Muscle of leg (tissue), 3 donors: ENCODE measurements at regions not wholly inside any gene's neighbourhood (a gene's known extent, or its start where the extent isn't known, plus 50 kb on each side); places are given as distances from the start of the nearest gene placed in this dataset.

Experiments used
- DNase-seq: peaks from one replicate; pipeline ENCODE4 v3.0.0; 2013
- H3K27ac ChIP-seq: one replicate; pipeline ENCODE4 v1.5.1; 2013; ENCODE audit warnings: mild to moderate bottlenecking, low read length, control low read depth
- H3K27me3 ChIP-seq: one replicate; pipeline ENCODE4 v1.6.1; 2013; ENCODE audit warnings: low read length; ENCODE audit not compliant: control insufficient read depth, insufficient read depth
- H3K36me3 ChIP-seq: one replicate; pipeline ENCODE4 v1.6.1; 2013; ENCODE audit warnings: low read length; ENCODE audit not compliant: control insufficient read depth, insufficient read depth
- H3K4me1 ChIP-seq: one replicate; pipeline ENCODE4 v1.6.1; 2013; ENCODE audit warnings: low read length; ENCODE audit not compliant: control insufficient read depth, insufficient read depth
- H3K4me3 ChIP-seq: one replicate; pipeline ENCODE4 v1.5.1; 2013; ENCODE audit warnings: low read length, control low read depth
- H3K9me3 ChIP-seq: replicated peaks from 2 replicates; pipeline ENCODE4 v1.6.1; 2013; ENCODE audit warnings: low read depth, low read length; ENCODE audit not compliant: control insufficient read depth
- WGBS: methylation state at CpG from one replicate; pipeline ENCODE4 v1.1.5; 2013; ENCODE audit warnings: missing lambda C conversion rate; ENCODE audit not compliant: insufficient coverage; 5-methylcytosine and 5-hydroxymethylcytosine counted together

DNA sequence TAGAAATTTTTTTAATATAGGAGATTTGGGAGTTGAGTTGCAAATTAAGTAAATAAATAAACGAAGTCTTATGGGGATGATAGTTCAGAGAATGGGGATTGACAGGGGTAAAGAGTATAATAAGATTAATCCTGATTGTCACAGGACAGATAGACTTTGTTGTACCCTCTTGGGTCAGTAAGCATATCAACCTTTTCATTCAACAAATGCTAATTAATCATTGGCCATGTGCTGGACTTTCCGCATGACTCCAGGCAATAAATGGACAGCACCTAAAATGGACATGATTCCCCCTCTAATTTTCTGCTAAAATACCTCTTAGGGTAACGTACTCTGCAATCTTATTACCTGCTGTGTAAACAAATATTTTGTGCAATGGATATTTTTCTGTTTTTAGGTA is 1331.1 kb upstream of the ADGRL3 start:
- H3K4me3 ChIP-seq, result no peak overlapping the region
- WGBS, result 100% methylated on average over 1 of the region's 3 CpGs

GRCh38 chr4:59869559-59869958 is 1330.6 kb upstream of the ADGRL3 start:
- H3K4me1 ChIP-seq, result no peaks in the 10 kb centered on the region
- DNase-seq, result no peak
- no peaks in the 10 kb centered on the region for H3K9me3 ChIP-seq
- no CpG with 5 or more reads among the region's 3 CpGs for WGBS
- H3K27me3 ChIP-seq, result no peaks in the 10 kb centered on the region
- no peaks in the 10 kb centered on the region for H3K36me3 ChIP-seq
- H3K4me3 ChIP-seq, result no peak overlapping the region
- no peak overlapping the region for H3K27ac ChIP-seq

More for the DNA sequence above, 1331.1 kb upstream of the ADGRL3 start:
- Histone ChIP-seq H3K4me1 (no peaks in the 10 kb centered on the region), H3K36me3 (no peaks in the 10 kb centered on the region), H3K27ac (no peak overlapping the region), H3K27me3 (no peaks in the 10 kb centered on the region), H3K9me3 (no peaks in the 10 kb centered on the region)
- no peak for DNase-seq

DNA sequence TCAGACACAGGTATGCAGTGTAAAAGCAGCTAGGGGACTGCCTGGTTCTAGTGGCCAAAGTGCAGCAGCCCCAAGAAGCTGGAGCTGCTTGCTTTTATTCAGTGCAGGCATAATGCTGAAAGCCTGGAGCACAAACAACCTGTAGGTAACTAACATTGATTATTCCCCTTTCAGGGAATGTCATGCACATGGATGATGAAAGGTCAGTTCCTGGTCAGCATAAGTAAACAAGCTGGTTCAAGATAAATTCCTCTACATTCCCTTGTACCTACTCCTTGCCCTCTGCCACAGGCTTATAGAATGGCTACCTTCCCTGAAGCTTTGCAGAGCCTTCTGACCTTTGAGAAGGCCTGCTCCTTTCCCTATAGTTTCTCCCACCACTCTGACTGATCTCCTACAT is 1318.5 kb upstream of the ADGRL3 start:
- DNase-seq, result no peak
- Histone ChIP-seq H3K36me3 (no peaks in the 10 kb centered on the region), H3K9me3 (no peaks in the 10 kb centered on the region), H3K27ac (no peak overlapping the region), H3K4me3 (no peak overlapping the region), H3K27me3 (no peaks in the 10 kb centered on the region), H3K4me1 (no peaks in the 10 kb centered on the region)

DNA sequence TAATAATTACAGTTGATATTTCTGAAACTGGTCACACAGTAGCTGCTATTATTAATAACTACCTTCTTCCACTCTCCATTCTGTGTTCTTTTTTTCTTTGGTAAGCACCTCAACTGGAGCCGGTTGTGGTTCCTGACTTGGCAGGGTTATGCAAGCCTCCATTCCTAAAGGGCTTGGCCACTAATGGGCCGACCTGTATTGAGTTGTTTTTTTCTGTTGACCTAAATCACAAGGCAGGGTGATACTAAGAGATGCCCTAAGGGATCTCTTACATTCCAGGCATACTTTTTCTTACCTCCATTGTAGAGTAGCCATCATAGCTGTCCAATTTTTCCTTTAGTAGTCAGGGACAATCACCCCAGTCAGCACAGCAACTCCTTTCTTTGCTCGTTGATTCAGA is 1295.8 kb upstream of the ADGRL3 start:
- no CpG with 5 or more reads among the region's 3 CpGs for WGBS
- no peak overlapping the region for H3K4me3 ChIP-seq

GRCh38 chr4:59920416-59920815 is 1279.7 kb upstream of the ADGRL3 start:
- H3K4me1 ChIP-seq, result no peaks in the 10 kb centered on the region
- no peak overlapping the region for H3K27ac ChIP-seq
- no peak overlapping the region for H3K4me3 ChIP-seq
- H3K27me3 ChIP-seq, result no peaks in the 10 kb centered on the region
- DNase-seq, result peak; percentile 13
- no CpG with 5 or more reads among the region's 3 CpGs for WGBS
- H3K36me3 ChIP-seq, result no peaks in the 10 kb centered on the region
- no peaks in the 10 kb centered on the region for H3K9me3 ChIP-seq

More for the DNA sequence above, 1295.8 kb upstream of the ADGRL3 start:
- H3K27me3 ChIP-seq, result no peaks in the 10 kb centered on the region
- no peaks in the 10 kb centered on the region for H3K36me3 ChIP-seq
- no peaks in the 10 kb centered on the region for H3K4me1 ChIP-seq
- H3K9me3 ChIP-seq, result no peaks in the 10 kb centered on the region
- no peak overlapping the region for H3K27ac ChIP-seq
- no peak for DNase-seq

- Histone ChIP-seq H3K4me3 (no peak overlapping the region), H3K9me3 (no peaks in the 10 kb centered on the region), H3K36me3 (no peaks in the 10 kb centered on the region), H3K27me3 (no peaks in the 10 kb centered on the region), H3K4me1 (no peaks in the 10 kb centered on the region), H3K27ac (no peak overlapping the region)
- WGBS, result no CpG with 5 or more reads among the region's 1 CpG
- no peak for DNase-seq
These were observed 1274.8 kb upstream of the ADGRL3 start for GRCh38 chr4:59925290-59925689.

GRCh38 chr4:59936566-59936965 is 1263.6 kb upstream of the ADGRL3 start:
- no peak for DNase-seq
- Histone ChIP-seq H3K27me3 (no peaks in the 10 kb centered on the region), H3K4me1 (no peaks in the 10 kb centered on the region), H3K36me3 (no peaks in the 10 kb centered on the region), H3K4me3 (no peak overlapping the region), H3K27ac (no peak overlapping the region), H3K9me3 (no peaks in the 10 kb centered on the region)
- WGBS, result no CpG with 5 or more reads among the region's 3 CpGs

GRCh38 chr4:59938166-59938565 is 1262.0 kb upstream of the ADGRL3 start:
- no peaks in the 10 kb centered on the region for H3K9me3 ChIP-seq
- no peak overlapping the region for H3K4me3 ChIP-seq
- no peak overlapping the region for H3K27ac ChIP-seq
- peak; percentile 84 for DNase-seq
- no peaks in the 10 kb centered on the region for H3K4me1 ChIP-seq
- no peaks in the 10 kb centered on the region for H3K36me3 ChIP-seq
- no peaks in the 10 kb centered on the region for H3K27me3 ChIP-seq
- WGBS, result no CpG with 5 or more reads among the region's 1 CpG

DNA sequence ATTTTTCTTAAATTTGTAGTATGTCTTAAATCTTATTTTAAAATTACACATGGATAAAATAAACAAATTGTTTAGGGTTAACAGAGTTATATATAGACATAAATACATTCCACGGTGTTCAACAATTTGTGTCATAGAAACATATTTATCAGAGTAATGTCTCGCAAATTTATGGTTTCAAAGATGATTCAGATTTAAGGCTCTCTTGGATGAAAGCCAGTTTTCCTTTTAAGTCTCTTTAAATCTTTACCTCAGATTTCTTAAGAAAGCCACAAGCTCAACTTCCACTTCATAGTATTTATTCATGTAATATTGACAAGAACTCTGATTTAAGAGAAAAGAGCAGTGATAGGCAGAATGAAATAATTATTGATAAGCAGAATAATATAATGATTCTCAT is 1254.8 kb upstream of the ADGRL3 start:
- WGBS, result no CpG with 5 or more reads among the region's 2 CpGs
- DNase-seq, result no peak
- Histone ChIP-seq H3K9me3 (peaks cover 2% of the 10 kb centered on the region), H3K4me3 (no peak overlapping the region), H3K36me3 (no peaks in the 10 kb centered on the region), H3K27ac (no peak overlapping the region), H3K27me3 (no peaks in the 10 kb centered on the region), H3K4me1 (no peaks in the 10 kb centered on the region)

DNA sequence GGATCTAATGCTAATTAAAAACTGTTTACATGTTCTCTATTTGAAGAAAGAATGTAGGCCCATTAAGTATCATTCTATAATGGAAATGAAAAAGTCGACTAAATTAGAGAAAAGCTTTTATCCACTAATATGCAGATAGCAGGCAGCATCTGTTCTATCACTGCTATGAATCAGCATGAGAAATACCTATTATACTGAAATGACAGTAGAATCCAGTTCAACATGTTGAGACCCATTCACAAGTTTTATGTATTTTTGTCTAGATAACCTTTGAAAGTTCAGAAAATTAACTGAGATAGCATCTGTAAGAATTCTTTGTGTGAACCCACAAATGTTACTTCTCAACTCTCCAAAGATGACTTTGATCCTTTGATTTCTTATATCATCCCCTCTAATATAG is 1254.4 kb upstream of the ADGRL3 start:
- no peak overlapping the region for H3K27ac ChIP-seq
- DNase-seq, result no peak
- no CpG with 5 or more reads among the region's 1 CpG for WGBS
- H3K36me3 ChIP-seq, result no peaks in the 10 kb centered on the region
- no peak overlapping the region for H3K4me3 ChIP-seq
- H3K27me3 ChIP-seq, result no peaks in the 10 kb centered on the region
- peaks cover 2% of the 10 kb centered on the region for H3K9me3 ChIP-seq
- no peaks in the 10 kb centered on the region for H3K4me1 ChIP-seq

DNA sequence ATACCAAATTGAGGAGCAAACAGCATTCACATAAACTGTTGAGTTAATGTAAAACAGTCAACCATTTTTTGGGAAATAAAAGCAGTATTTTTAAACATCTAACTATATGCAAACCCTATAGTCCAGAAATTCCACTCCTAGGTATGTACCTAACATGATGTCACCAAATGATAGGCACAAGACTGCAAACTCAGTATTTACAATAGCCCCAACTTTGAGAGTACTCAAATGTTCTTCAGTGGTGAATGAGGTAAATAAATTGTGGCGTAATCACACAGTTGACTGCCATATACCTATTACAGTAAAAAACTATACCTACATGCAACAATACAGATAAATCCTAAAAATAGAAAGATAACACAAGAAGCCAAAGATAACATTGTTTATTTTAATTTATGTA is 1243.8 kb upstream of the ADGRL3 start:
- H3K27me3 ChIP-seq, result no peaks in the 10 kb centered on the region
- no peak overlapping the region for H3K4me3 ChIP-seq
- DNase-seq, result no peak
- no peaks in the 10 kb centered on the region for H3K4me1 ChIP-seq
- H3K36me3 ChIP-seq, result no peaks in the 10 kb centered on the region
- H3K27ac ChIP-seq, result no peak overlapping the region
- WGBS, result no CpG with 5 or more reads among the region's 1 CpG
- no peaks in the 10 kb centered on the region for H3K9me3 ChIP-seq
